ENCODE measurements at regions not wholly inside any gene's neighbourhood (a gene's known extent, or its start where the extent isn't known, plus 50 kb on each side); places are given as distances from the start of the nearest gene placed in this dataset.

GRCh38 chr2:234691968-234692955, 195.4 kb upstream of the ARL4C start:
- DNase-seq: no peak

- DNase-seq: no peak
These were observed 194.3 kb upstream of the ARL4C start for GRCh38 chr2:234691214-234691575.

- no peak for DNase-seq
These were observed 193.8 kb upstream of the ARL4C start for GRCh38 chr2:234690569-234691213.

- no peak for DNase-seq
These were observed 193.1 kb upstream of the ARL4C start for GRCh38 chr2:234689911-234690379.

- no peak for DNase-seq
These were observed 191.0 kb upstream of the ARL4C start for GRCh38 chr2:234687718-234688475.

- DNase-seq: no peak
These were observed 189.4 kb upstream of the ARL4C start for GRCh38 chr2:234686088-234686890.

GRCh38 chr2:234684466-234684865, 187.6 kb upstream of the ARL4C start:
- DNase-seq: no peak

GRCh38 chr2:234683950-234684349, 187.1 kb upstream of the ARL4C start:
- DNase-seq: no peak

- DNase-seq: no peak
These were observed 185.8 kb upstream of the ARL4C start for GRCh38 chr2:234682492-234683228.

- no peak for DNase-seq
These were observed 184.1 kb upstream of the ARL4C start for GRCh38 chr2:234680688-234681619.

GRCh38 chr2:234679741-234680687, 183.1 kb upstream of the ARL4C start:
- DNase-seq: no peak

GRCh38 chr2:234679301-234679740, 182.4 kb upstream of the ARL4C start:
- DNase-seq: no peak

GRCh38 chr2:234678711-234679110, 181.8 kb upstream of the ARL4C start:
- DNase-seq: no peak

- no peak for DNase-seq
These were observed 181.1 kb upstream of the ARL4C start for GRCh38 chr2:234677758-234678538.

GRCh38 chr2:234676783-234677450, 180.0 kb upstream of the ARL4C start:
- no peak for DNase-seq

GRCh38 chr2:234676109-234676782, 179.4 kb upstream of the ARL4C start:
- DNase-seq: no peak

GRCh38 chr2:234674781-234675201, 177.9 kb upstream of the ARL4C start:
- no peak for DNase-seq

All from activated CD4-positive, alpha-beta T cell treated with anti-CD3 and anti-CD28 coated beads, Interleukin-2, amount 50 U/mL, for 4 hours (primary cell).